H1 (cell line): ENCODE measurements at regions not wholly inside any gene's neighbourhood (a gene's known extent, or its start where the extent isn't known, plus 50 kb on each side); places are given as distances from the start of the nearest gene placed in this dataset.

ENCODE experiments used
- CTCF ChIA-PET: fragments of 300-600 bp; sonication (Branson Sonifier 250); formaldehyde crosslinking; loops from one replicate; lab custom pipeline; 2021; ENCODE audit not compliant: partially characterized antibody; lab: Charles Lee
- POLR2A ChIA-PET: fragments of 300-600 bp; sonication (Branson Sonifier 250); formaldehyde crosslinking; loops from one replicate; lab custom pipeline; 2021; ENCODE audit warnings: inconsistent platforms; ENCODE audit not compliant: partially characterized antibody; lab: Charles Lee
- DNase-seq, 2 experiments: peaks; one replicate each; pipeline versions ENCODE4 v3.0.0 to v3.0.0-alpha.2; 2010 to 2022; ENCODE audit warnings: low spot score in 2 of 2, low read depth in 1 of 2, mixed read lengths in 1 of 2
- FAIRE-seq: peaks from 2 replicates; lab custom pipeline; 2011; peaks lifted over from hg19 to GRCh38; lab: Jason Lieb, UNC
- H2AFZ ChIP-seq: 2 replicates; pipeline ENCODE4 v1.8.1; 2012; ENCODE audit warnings: low read length, inconsistent platforms
- H2AK5ac ChIP-seq: 2 replicates; pipeline ENCODE4 v1.6.1; 2013; ENCODE audit warnings: low read depth, low read length
- H2BK120ac ChIP-seq: replicated peaks from 2 replicates; pipeline ENCODE3; 2013; ENCODE audit warnings: low read depth, low read length, inconsistent platforms
- H2BK12ac ChIP-seq: 2 replicates; pipeline ENCODE4 v1.6.1; 2013; ENCODE audit warnings: low read depth, low read length
- H2BK15ac ChIP-seq: 2 replicates; pipeline ENCODE4 v1.6.1; 2013; ENCODE audit warnings: low read length
- H2BK20ac ChIP-seq: 2 replicates; pipeline ENCODE4 v1.6.1; 2013; ENCODE audit warnings: low read length
- H2BK5ac ChIP-seq: 2 replicates; pipeline ENCODE4 v1.6.1; 2013; ENCODE audit warnings: low read depth, low read length
- H3K14ac ChIP-seq: 2 replicates; pipeline ENCODE4 v1.6.1; 2013; ENCODE audit warnings: inconsistent platforms; ENCODE audit not compliant: insufficient read length
- H3K18ac ChIP-seq: 2 replicates; pipeline ENCODE4 v1.6.1; 2013; ENCODE audit warnings: low read length; ENCODE audit errors: extremely low read depth
- H3K23ac ChIP-seq: 2 replicates; pipeline ENCODE4 v1.6.1; 2013; ENCODE audit warnings: inconsistent platforms; ENCODE audit not compliant: insufficient read length
- H3K23me2 ChIP-seq: 2 replicates; pipeline ENCODE4 v1.6.1; 2013; ENCODE audit warnings: low read depth, low read length
- H3K27ac ChIP-seq: 2 replicates; pipeline ENCODE4 v1.6.1; 2011; ENCODE audit warnings: low read depth, low read length, inconsistent platforms
- H3K27me3 ChIP-seq, 4 experiments: replicated peaks in 1 of 4; 1 replicate in 1 of 4; 2 replicates in 3 of 4; pipeline versions ENCODE4 v1.6.1 to v1.8.1; 2011 to 2013; ENCODE audit warnings: low read length in 3 of 4, mild to moderate bottlenecking in 3 of 4, inconsistent platforms in 2 of 4, mixed read lengths in 2 of 4, moderate library complexity in 1 of 4; ENCODE audit not compliant: control insufficient read depth in 3 of 4, insufficient read depth in 3 of 4; ENCODE audit errors: extremely low read depth in 1 of 4
- H3K36me3 ChIP-seq, 4 experiments: 2 replicates each; pipeline versions ENCODE4 v1.6.1 to v1.8.1; 2011 to 2013; ENCODE audit warnings: mild to moderate bottlenecking in 4 of 4, low read length in 3 of 4, moderate library complexity in 2 of 4, control low read depth in 1 of 4, inconsistent platforms in 1 of 4; ENCODE audit not compliant: insufficient read depth in 4 of 4, control insufficient read depth in 2 of 4
- H3K4ac ChIP-seq: replicated peaks from 2 replicates; pipeline ENCODE3; 2013; ENCODE audit warnings: low read length, low read depth, mixed read lengths, inconsistent platforms; ENCODE audit not compliant: insufficient read length
- H3K4me1 ChIP-seq, 4 experiments: replicated peaks in 1 of 4; 1 replicate in 1 of 4; 2 replicates in 3 of 4; pipeline versions ENCODE4 v1.6.1 to v1.8.1; 2011 to 2013; ENCODE audit warnings: low read length in 3 of 4, inconsistent platforms in 2 of 4, mixed read lengths in 1 of 4; ENCODE audit not compliant: insufficient read depth in 4 of 4, control insufficient read depth in 3 of 4
- H3K4me2 ChIP-seq, 2 experiments: 2 replicates each; pipeline versions ENCODE4 v1.6.1 to v1.8.1; 2011 to 2013; ENCODE audit warnings: low read depth in 2 of 2, low read length in 2 of 2, control low read depth in 1 of 2, inconsistent platforms in 1 of 2, mild to moderate bottlenecking in 1 of 2; ENCODE audit not compliant: insufficient read depth in 1 of 2
- H3K4me3 ChIP-seq, 4 experiments: fragments of 200-600, 300-600 bp in 1 of 4; sonication (generic), shearing (Covaris generic), sonication (Bioruptor Twin) in 1 of 4; 2 replicates each; pipeline versions ENCODE4 v1.5.1 to v1.8.1; 2011 to 2016; ENCODE audit warnings: low read length in 4 of 4, low read depth in 3 of 4, control low read depth in 2 of 4, inconsistent platforms in 2 of 4, mild to moderate bottlenecking in 2 of 4, mixed read lengths in 1 of 4, moderate library complexity in 1 of 4; ENCODE audit not compliant: insufficient read depth in 2 of 4; ENCODE audit errors: extremely low read depth in 1 of 4
- H3K56ac ChIP-seq: replicated peaks from 2 replicates; pipeline ENCODE3; 2013; ENCODE audit warnings: low read depth, mild to moderate bottlenecking, mixed read lengths, low read length, inconsistent platforms; ENCODE audit not compliant: insufficient read length
- H3K79me1 ChIP-seq: 2 replicates; pipeline ENCODE4 v1.6.1; 2013; ENCODE audit warnings: low read depth, low read length, control low read depth
- H3K79me2 ChIP-seq, 2 experiments: 2 replicates each; pipeline versions ENCODE4 v1.6.1 to v1.8.1; 2012 to 2013; ENCODE audit warnings: low read length in 2 of 2, mild to moderate bottlenecking in 2 of 2, inconsistent platforms in 1 of 2; ENCODE audit not compliant: insufficient read depth in 2 of 2, control insufficient read depth in 1 of 2
- H3K9ac ChIP-seq, 4 experiments: replicated peaks in 1 of 4; 1 replicate in 1 of 4; 2 replicates in 3 of 4; pipeline versions ENCODE4 v1.6.1 to v1.8.1; 2011 to 2013; ENCODE audit warnings: low read depth in 3 of 4, low read length in 3 of 4, control low read depth in 2 of 4, mild to moderate bottlenecking in 2 of 4, moderate library complexity in 2 of 4, inconsistent platforms in 1 of 4; ENCODE audit errors: extremely low read depth in 1 of 4
- H3K9me3 ChIP-seq, 2 experiments: 2 replicates each; pipeline versions ENCODE4 v1.6.1 to v1.8.1; 2012 to 2013; ENCODE audit warnings: mild to moderate bottlenecking in 2 of 2, moderate library complexity in 2 of 2, control low read depth in 1 of 2, inconsistent platforms in 1 of 2, low read depth in 1 of 2, low read length in 1 of 2, mixed read lengths in 1 of 2; ENCODE audit not compliant: insufficient read depth in 2 of 2
- H4K20me1 ChIP-seq, 2 experiments: replicated peaks in 1 of 2; 2 replicates each; pipeline versions ENCODE3 to v1.8.1; 2011 to 2013; ENCODE audit warnings: inconsistent platforms in 2 of 2, low read length in 2 of 2, mild to moderate bottlenecking in 1 of 2; ENCODE audit not compliant: insufficient read depth in 2 of 2, control insufficient read depth in 1 of 2
- H4K5ac ChIP-seq: 2 replicates; pipeline ENCODE4 v1.6.1; 2013; ENCODE audit warnings: low read length, low read depth, mixed read lengths, inconsistent platforms; ENCODE audit not compliant: insufficient read length
- H4K8ac ChIP-seq: 2 replicates; pipeline ENCODE4 v1.8.0; 2013; ENCODE audit warnings: mild to moderate bottlenecking, moderate library complexity, low read length, inconsistent platforms; ENCODE audit not compliant: insufficient read depth; ENCODE audit errors: extremely low read depth
- H4K91ac ChIP-seq: replicated peaks from 2 replicates; pipeline ENCODE3; 2013; ENCODE audit warnings: low read length, mixed read lengths, inconsistent platforms; ENCODE audit not compliant: insufficient read length
- CEBPB ChIP-seq: IDR thresholded peaks from 2 replicates; pipeline ENCODE4 v1.6.1; 2012; ENCODE audit warnings: low read depth, low read length
- WGBS, 2 experiments: shearing (Covaris generic) in 1 of 2; methylation state at CpG; one replicate each; pipeline versions ENCODE4 v1.1.6 to v1.1.7; 2013 to 2015; ENCODE audit warnings: low lambda C conversion rate in 2 of 2, mixed read lengths in 2 of 2, inconsistent platforms in 1 of 2, low coverage in 1 of 2, missing lambda C conversion rate in 1 of 2; ENCODE audit not compliant: insufficient replicate concordance in 2 of 2, insufficient coverage in 1 of 2, insufficient read length in 1 of 2; ENCODE audit errors: extremely low coverage in 1 of 2, missing lambda C conversion rate in 1 of 2; 5-methylcytosine and 5-hydroxymethylcytosine counted together

DNA sequence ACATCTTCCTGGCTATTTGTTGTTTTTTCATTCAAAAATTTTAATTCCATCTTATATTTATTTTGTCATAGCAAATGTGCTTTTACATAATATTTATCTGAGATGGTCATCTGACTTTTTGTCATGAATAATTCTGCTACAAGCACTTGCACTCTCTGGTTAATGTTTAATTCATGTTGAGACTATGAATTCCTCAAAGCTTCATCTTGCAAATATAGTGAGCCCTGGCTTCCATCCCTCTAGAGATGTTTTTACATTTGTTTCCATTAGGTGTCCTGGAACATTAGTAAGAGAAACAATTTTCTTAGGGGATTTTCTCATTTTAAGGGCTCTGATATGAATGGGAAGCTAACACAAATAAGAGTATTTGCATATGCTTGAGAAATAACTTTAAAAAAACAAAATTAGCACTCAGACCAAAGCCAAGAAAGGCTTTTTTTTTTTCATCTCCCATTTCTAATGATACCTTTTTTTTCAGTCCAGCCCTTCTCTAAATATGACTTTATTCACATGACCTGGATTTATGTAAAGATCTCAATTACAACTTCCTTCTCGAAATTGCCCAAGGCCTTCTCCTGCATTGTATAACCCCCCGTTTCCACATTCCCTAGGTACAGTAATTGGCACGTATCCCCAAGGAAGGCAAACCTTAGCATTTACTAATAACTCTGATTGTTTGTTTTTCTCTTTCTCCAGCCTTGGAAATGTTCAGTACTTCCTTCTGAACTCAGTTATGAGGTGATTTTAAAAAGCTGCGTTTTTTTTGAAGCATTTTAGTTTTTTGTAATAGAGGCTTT is 797.0 kb upstream of the GJE1 start:
- Histone ChIP-seq H2BK120ac (no peak overlapping the region), H2BK12ac (no peak overlapping the region), H4K8ac (no peak overlapping the region), H3K4me2 (no peak overlapping the region), H3K18ac (no peak overlapping the region), H3K27ac (no peak overlapping the region), H4K91ac (no peak overlapping the region), H2BK15ac (no peak overlapping the region), H3K14ac (no peak overlapping the region), H3K23ac (no peak overlapping the region), H2AFZ (no peak overlapping the region), H3K36me3 (no peaks in the 10 kb centered on the region), H3K9ac (no peak overlapping the region), H2BK5ac (no peak overlapping the region), H2AK5ac (no peak overlapping the region), H3K79me2 (no peaks in the 10 kb centered on the region), H3K4me1 (no peaks in the 10 kb centered on the region), H3K56ac (no peak overlapping the region), H3K27me3 (no peaks in the 10 kb centered on the region), H3K9me3 (no peaks in the 10 kb centered on the region), H3K4ac (no peak overlapping the region), H3K4me3 (no peak overlapping the region), H4K5ac (no peak overlapping the region), H2BK20ac (no peak overlapping the region), H4K20me1 (no peaks in the 10 kb centered on the region), H3K23me2 (no peaks in the 10 kb centered on the region), H3K79me1 (no peaks in the 10 kb centered on the region)
- TF ChIP-seq CEBPB, result no peak
- 94% methylated on average over 4 of the region's 4 CpGs; no CpG with 5 or more reads in 1 of the 2 experiments for WGBS, 2 experiments
- DNase-seq (no peak), FAIRE-seq (no peak)
- CTCF ChIA-PET, result interaction anchor here (0.6 kb wide), 1 partner anchor 864 kb away, joined by 6 read pairs; no protein-coding TSS in a partner anchor
- POLR2A ChIA-PET, result interaction anchor here (0.7 kb wide), 2 partner anchors 28 to 1002 kb away, joined by 3 to 4 read pairs; no protein-coding TSS in a partner anchor
